ENCODE measurements at regions not wholly inside any gene's neighbourhood (a gene's known extent, or its start where the extent isn't known, plus 50 kb on each side); places are given as distances from the start of the nearest gene placed in this dataset.

DNA sequence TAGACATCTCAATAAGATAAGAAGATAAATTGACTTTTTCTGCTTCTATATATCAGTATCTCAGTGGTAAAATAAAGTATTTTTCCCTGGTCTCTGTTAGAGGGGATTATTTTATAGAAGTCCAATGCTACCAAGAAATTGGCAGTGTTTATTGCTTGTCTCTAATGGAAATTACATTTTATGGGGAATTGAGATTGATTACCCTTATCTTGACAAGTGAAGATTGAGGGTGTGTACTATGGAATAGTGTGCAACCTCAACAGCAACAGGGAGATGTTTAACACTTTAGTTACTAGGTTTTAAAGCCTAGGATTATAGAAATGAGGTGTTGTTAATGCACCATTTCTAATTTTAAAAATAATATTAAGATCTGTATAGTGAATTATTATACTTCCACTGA lies 154.8 kb upstream of the ROBO1 start:
- no peaks in the 10 kb centered on the region for H3K36me3 ChIP-seq
- intact Hi-C loops (cut with DNase I) = no loop called here
- no peaks in the 10 kb centered on the region for H3K4me1 ChIP-seq
- H3K4me3 ChIP-seq = no peak overlapping the region
- no peak overlapping the region for H3K27ac ChIP-seq
- TF ChIP-seq POLR2A (IDR thresholded peaks at IDR 0.05) = no peak
- TF ChIP-seq, protein P1, sequence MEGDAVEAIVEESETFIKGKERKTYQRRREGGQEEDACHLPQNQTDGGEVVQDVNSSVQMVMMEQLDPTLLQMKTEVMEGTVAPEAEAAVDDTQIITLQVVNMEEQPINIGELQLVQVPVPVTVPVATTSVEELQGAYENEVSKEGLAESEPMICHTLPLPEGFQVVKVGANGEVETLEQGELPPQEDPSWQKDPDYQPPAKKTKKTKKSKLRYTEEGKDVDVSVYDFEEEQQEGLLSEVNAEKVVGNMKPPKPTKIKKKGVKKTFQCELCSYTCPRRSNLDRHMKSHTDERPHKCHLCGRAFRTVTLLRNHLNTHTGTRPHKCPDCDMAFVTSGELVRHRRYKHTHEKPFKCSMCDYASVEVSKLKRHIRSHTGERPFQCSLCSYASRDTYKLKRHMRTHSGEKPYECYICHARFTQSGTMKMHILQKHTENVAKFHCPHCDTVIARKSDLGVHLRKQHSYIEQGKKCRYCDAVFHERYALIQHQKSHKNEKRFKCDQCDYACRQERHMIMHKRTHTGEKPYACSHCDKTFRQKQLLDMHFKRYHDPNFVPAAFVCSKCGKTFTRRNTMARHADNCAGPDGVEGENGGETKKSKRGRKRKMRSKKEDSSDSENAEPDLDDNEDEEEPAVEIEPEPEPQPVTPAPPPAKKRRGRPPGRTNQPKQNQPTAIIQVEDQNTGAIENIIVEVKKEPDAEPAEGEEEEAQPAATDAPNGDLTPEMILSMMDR (IDR thresholded peaks at IDR 0.05) = no peak
- ATAC-seq (no peak), DNase-seq (no peak)
- no peaks in the 10 kb centered on the region for H3K27me3 ChIP-seq
- no peaks in the 10 kb centered on the region for H3K9me3 ChIP-seq

- WGBS, 4 donors = 29 to 58% (median 42%) methylated on average over 2 of the region's 2 CpGs
Observed at GRCh38 chr3:79917561-79917960, 149.8 kb upstream of the ROBO1 start.

DNA sequence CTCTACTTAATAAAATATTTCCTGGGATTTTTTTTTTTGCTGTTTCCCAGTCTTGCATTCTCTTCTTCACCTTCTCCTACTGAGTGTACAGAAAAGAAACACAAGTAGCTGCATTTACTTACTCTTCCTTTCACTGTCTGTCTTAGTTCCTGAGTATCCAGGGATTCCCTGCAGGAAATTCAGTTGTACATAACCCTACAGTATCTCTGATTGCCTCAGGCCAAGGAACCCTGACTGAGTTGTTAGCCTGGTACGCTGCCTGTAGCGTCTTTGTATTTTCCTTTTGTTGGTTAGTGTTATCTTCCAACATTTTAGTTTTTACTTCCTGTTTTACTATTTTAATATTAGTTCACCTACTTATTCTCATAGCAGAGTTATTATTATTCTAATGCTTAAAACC lies 142.5 kb upstream of the ROBO1 start:
- WGBS, 4 donors = 0 to 47% (median 1%) methylated on average over 2 of the region's 2 CpGs
- no peaks in the 10 kb centered on the region for H3K4me1 ChIP-seq
- intact Hi-C loops (cut with DNase I) = no loop called here
- H3K4me3 ChIP-seq = no peak overlapping the region
- TF ChIP-seq POLR2A (IDR thresholded peaks at IDR 0.05) = no peak
- TF ChIP-seq, protein P1 (IDR thresholded peaks at IDR 0.05) = no peak
- no peaks in the 10 kb centered on the region for H3K9me3 ChIP-seq
- DNase-seq (no peak), ATAC-seq (no peak)
- H3K27me3 ChIP-seq = no peaks in the 10 kb centered on the region
- H3K27ac ChIP-seq = no peak overlapping the region
- no peaks in the 10 kb centered on the region for H3K36me3 ChIP-seq

More at GRCh38 chr3:79917561-79917960, 149.8 kb upstream of the ROBO1 start:
- intact Hi-C loops (cut with DNase I) = no loop called here
- Histone ChIP-seq H3K36me3 (no peaks in the 10 kb centered on the region), H3K4me3 (no peak overlapping the region), H3K27me3 (no peaks in the 10 kb centered on the region), H3K9me3 (no peaks in the 10 kb centered on the region), H3K4me1 (no peaks in the 10 kb centered on the region), H3K27ac (no peak overlapping the region)
- no peak for DNase-seq
- TF ChIP-seq, protein P1 (IDR thresholded peaks at IDR 0.05) = no peak
- no peak for TF ChIP-seq POLR2A (IDR thresholded peaks at IDR 0.05)
- ATAC-seq = no peak

DNA sequence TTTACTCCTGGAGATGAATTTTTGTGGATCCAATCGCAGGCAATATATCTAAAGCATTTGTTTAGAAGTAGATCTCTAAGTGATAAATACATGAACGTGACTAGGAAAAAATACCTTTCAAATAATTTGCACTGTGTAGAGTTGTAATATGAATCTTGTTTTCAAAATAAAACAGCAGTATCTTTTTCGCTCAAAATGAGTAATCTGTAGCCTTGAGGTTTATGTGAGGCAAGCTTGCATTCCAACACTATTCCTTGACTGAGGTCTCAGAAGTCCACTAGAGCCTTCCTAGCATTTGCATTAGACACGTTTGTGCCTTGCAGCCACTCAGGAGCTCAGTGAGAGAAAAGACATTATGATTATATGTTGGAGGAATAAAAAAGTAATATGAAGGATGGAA lies 138.3 kb upstream of the ROBO1 start:
- 73 to 78% (median 75%) methylated on average over 4 of the region's 4 CpGs for WGBS, 4 donors
- no peak for ATAC-seq

More for the DNA sequence above, 138.3 kb upstream of the ROBO1 start:
- TF ChIP-seq, protein P1 (IDR thresholded peaks at IDR 0.05) = no peak
- TF ChIP-seq POLR2A (IDR thresholded peaks at IDR 0.05) = no peak
- DNase-seq = no peak
- H3K4me1 ChIP-seq = no peaks in the 10 kb centered on the region
- H3K27me3 ChIP-seq = no peaks in the 10 kb centered on the region
- intact Hi-C loops (cut with DNase I) = no loop called here
- no peaks in the 10 kb centered on the region for H3K9me3 ChIP-seq
- H3K27ac ChIP-seq = no peak overlapping the region
- H3K36me3 ChIP-seq = no peaks in the 10 kb centered on the region
- no peak overlapping the region for H3K4me3 ChIP-seq

Measured in heart left ventricle (tissue), 16 donors.